WTC11 (cell line): ENCODE measurements at regions not wholly inside any gene's neighbourhood (a gene's known extent, or its start where the extent isn't known, plus 50 kb on each side); places are given as distances from the start of the nearest gene placed in this dataset.

Experiments used
- ATAC-seq: fragments of 200-7000 bp; cut with Tn5 transposase; 2 replicates; pipeline ENCODE4 v1.10.0; 2021; ENCODE audit warnings: mild to moderate bottlenecking, moderate library complexity
- CTCF ChIA-PET: fragments of 300-600 bp; sonication (Branson Sonifier 250); formaldehyde crosslinking; loops from one replicate; lab custom pipeline; 2021; ENCODE audit warnings: antibody characterized with exemption; lab: Charles Lee
- POLR2A ChIA-PET: fragments of 350-600 bp; sonication (Branson Sonifier 250); formaldehyde crosslinking; loops from one replicate; lab custom pipeline; 2021; ENCODE audit warnings: antibody characterized with exemption; lab: Charles Lee
- DNase-seq: peaks from one replicate; pipeline ENCODE4 v3.0.0; 2021; ENCODE audit warnings: low spot score
- H3K27ac Mint-ChIP-seq: 2 replicates; pipeline ENCODE4 v1.8.0; 2021; ENCODE audit warnings: mixed read lengths
- H3K27me3 Mint-ChIP-seq: 2 replicates; pipeline ENCODE4 v1.8.0; 2021; ENCODE audit warnings: low read depth, mild to moderate bottlenecking, moderate library complexity, mixed read lengths
- H3K36me3 Mint-ChIP-seq: 2 replicates; pipeline ENCODE4 v1.8.0; 2021; ENCODE audit warnings: mixed read lengths
- H3K4me1 Mint-ChIP-seq: 2 replicates; pipeline ENCODE4 v1.8.0; 2022; ENCODE audit warnings: mixed read lengths
- H3K4me3 Mint-ChIP-seq: 2 replicates; pipeline ENCODE4 v1.8.0; 2021; ENCODE audit warnings: mild to moderate bottlenecking, moderate library complexity, mixed read lengths
- H3K9me3 Mint-ChIP-seq: 2 replicates; pipeline ENCODE4 v1.8.0; 2021; ENCODE audit warnings: mixed read lengths
- E2F5 ChIP-seq: sonication (generic); formaldehyde crosslinking; IDR thresholded peaks from 2 replicates; pipeline ENCODE4 v1.8.1; 2022; ENCODE audit warnings: mild to moderate bottlenecking, moderate library complexity, missing genetic modification reagents
- ELF4 ChIP-seq: sonication (generic); formaldehyde crosslinking; IDR thresholded peaks from 2 replicates; pipeline ENCODE4 v1.8.1; 2022; ENCODE audit warnings: low read depth, mild to moderate bottlenecking, moderate library complexity, missing genetic modification reagents
- ETV6 ChIP-seq: sonication (generic); formaldehyde crosslinking; IDR thresholded peaks from 2 replicates; pipeline ENCODE4 v1.8.1; 2022; ENCODE audit warnings: mild to moderate bottlenecking, missing genetic modification reagents
- FOXK1 ChIP-seq: sonication (generic); formaldehyde crosslinking; IDR thresholded peaks from 2 replicates; pipeline ENCODE4 v1.8.0; 2022; ENCODE audit warnings: mild to moderate bottlenecking, moderate library complexity, missing genetic modification reagents
- KAT7 ChIP-seq: sonication (generic); formaldehyde crosslinking; IDR thresholded peaks from 2 replicates; pipeline ENCODE4 v1.8.1; 2023; ENCODE audit warnings: missing genetic modification reagents, mild to moderate bottlenecking, borderline replicate concordance
- MAX ChIP-seq: sonication (generic); formaldehyde crosslinking; IDR thresholded peaks from 2 replicates; pipeline ENCODE4 v1.8.0; 2022; ENCODE audit warnings: mild to moderate bottlenecking, missing genetic modification reagents
- NFATC4 ChIP-seq: fragments of 250-450 bp; sonication (Bioruptor Pico); IDR thresholded peaks from 2 replicates; pipeline ENCODE4 v1.9.0; 2021; ENCODE audit warnings: mild to moderate bottlenecking
- NR1H2 ChIP-seq: sonication (generic); formaldehyde crosslinking; IDR thresholded peaks from 2 replicates; pipeline ENCODE4 v1.9.0; 2021; ENCODE audit warnings: mild to moderate bottlenecking, moderate library complexity, missing genetic modification reagents
- NR3C1 ChIP-seq: sonication (generic); formaldehyde crosslinking; conservative IDR thresholded peaks from 2 replicates; pipeline ENCODE4 v1.8.1; 2023; ENCODE audit warnings: low read depth, mild to moderate bottlenecking, missing genetic modification reagents
- OVOL2 ChIP-seq: fragments of 250-450 bp; sonication (Bioruptor Pico); IDR thresholded peaks from 2 replicates; pipeline ENCODE4 v1.9.0; 2021; ENCODE audit warnings: mild to moderate bottlenecking, borderline replicate concordance
- PRDM15 ChIP-seq: sonication (generic); formaldehyde crosslinking; IDR thresholded peaks from 2 replicates; pipeline ENCODE4 v1.8.0; 2022; ENCODE audit warnings: missing genetic modification reagents
- PREB ChIP-seq: sonication (generic); formaldehyde crosslinking; IDR thresholded peaks from 2 replicates; pipeline ENCODE4 v1.8.1; 2022; ENCODE audit warnings: mild to moderate bottlenecking, missing genetic modification reagents, moderate library complexity, borderline replicate concordance
- PRRX2 ChIP-seq: fragments of 250-450 bp; sonication (Bioruptor Pico); IDR thresholded peaks from 2 replicates; pipeline ENCODE4 v1.8.0; 2021; ENCODE audit warnings: mild to moderate bottlenecking
- USF2 ChIP-seq: sonication (generic); formaldehyde crosslinking; IDR thresholded peaks from 2 replicates; pipeline ENCODE4 v1.8.1; 2023; ENCODE audit warnings: mild to moderate bottlenecking, missing genetic modification reagents, moderate library complexity
- ZBTB43 ChIP-seq: sonication (generic); formaldehyde crosslinking; IDR thresholded peaks from 2 replicates; pipeline ENCODE4 v1.8.1; 2023; ENCODE audit warnings: mild to moderate bottlenecking, missing genetic modification reagents
- ZNF232 ChIP-seq: sonication (generic); formaldehyde crosslinking; IDR thresholded peaks from 2 replicates; pipeline ENCODE4 v1.8.0; 2022; ENCODE audit warnings: mild to moderate bottlenecking, missing genetic modification reagents
- ZNF263 ChIP-seq: sonication (generic); formaldehyde crosslinking; IDR thresholded peaks from 2 replicates; pipeline ENCODE4 v1.8.1; 2022; ENCODE audit warnings: low read depth, mild to moderate bottlenecking, moderate library complexity, missing genetic modification reagents
- ZNF281 ChIP-seq: sonication (generic); formaldehyde crosslinking; IDR thresholded peaks from 2 replicates; pipeline ENCODE4 v1.8.0; 2023; ENCODE audit warnings: mild to moderate bottlenecking, missing genetic modification reagents

- TF ChIP-seq MAX (no peak), ZNF263 (no peak), NR1H2 (CRISPR knock-in tag) (no peak)
These were observed 131.4 kb downstream of the NDUFA12 start (continued) for GRCh38 chr12:94872007-94872653.

- POLR2A ChIA-PET: interaction anchor here (0.6 kb wide), 2 partner anchors 18 to 205 kb away, joined by 3 to 5 read pairs; no protein-coding TSS in a partner anchor
- H3K27me3 Mint-ChIP-seq: peaks cover 45% of the 10 kb centered on the region
- no peak for ATAC-seq
- H3K4me1 Mint-ChIP-seq: peaks cover 31% of the 10 kb centered on the region
- CTCF ChIA-PET: interaction anchor here (0.6 kb wide), 1 partner anchor 266 kb away, joined by 3 read pairs; no protein-coding TSS in a partner anchor
- no peaks in the 10 kb centered on the region for H3K9me3 Mint-ChIP-seq
- no peak for DNase-seq
- H3K27ac Mint-ChIP-seq: no peak overlapping the region
- H3K36me3 Mint-ChIP-seq: no peaks in the 10 kb centered on the region
- TF ChIP-seq PRDM15 (CRISPR knock-in tag): no peak
- TF ChIP-seq PRRX2: no peak
- no peak for TF ChIP-seq NFATC4 (CRISPR knock-in tag)
- TF ChIP-seq OVOL2: no peak
- H3K4me3 Mint-ChIP-seq: no peak overlapping the region
These were observed 133.0 kb downstream of the NDUFA12 start for GRCh38 chr12:94870511-94870910.

GRCh38 chr12:94868161-94868560 is 135.3 kb downstream of the NDUFA12 start:
- ChIA-PET POLR2A (no interaction called here), CTCF (no interaction called here)
- H3K4me1 Mint-ChIP-seq: peaks cover 23% of the 10 kb centered on the region
- no peak overlapping the region for H3K27ac Mint-ChIP-seq
- no peaks in the 10 kb centered on the region for H3K36me3 Mint-ChIP-seq
- H3K4me3 Mint-ChIP-seq: no peak overlapping the region
- peaks cover 26% of the 10 kb centered on the region for H3K27me3 Mint-ChIP-seq
- TF ChIP-seq USF2: no peak
- TF ChIP-seq ELF4: no peak
- TF ChIP-seq PREB (CRISPR knock-in tag): no peak
- TF ChIP-seq ETV6 (CRISPR knock-in tag): no peak
- no peak for TF ChIP-seq ZNF232
- TF ChIP-seq E2F5 (CRISPR knock-in tag): no peak
- no peak for TF ChIP-seq FOXK1 (CRISPR knock-in tag)
- TF ChIP-seq KAT7 (CRISPR knock-in tag): no peak
- no peak for TF ChIP-seq NR3C1
- TF ChIP-seq ZNF281 (CRISPR knock-in tag): no peak
- no peak for TF ChIP-seq ZBTB43
- no peaks in the 10 kb centered on the region for H3K9me3 Mint-ChIP-seq
- ATAC-seq: no peak
- no peak for DNase-seq
